Retina (tissue), 1 donor: ENCODE measurements at regions not wholly inside any gene's neighbourhood (a gene's known extent, or its start where the extent isn't known, plus 50 kb on each side); places are given as distances from the start of the nearest gene placed in this dataset.

Source experiments
- DNase-seq: peaks from one replicate; pipeline ENCODE4 v3.0.0-alpha.2; 2016

DNA sequence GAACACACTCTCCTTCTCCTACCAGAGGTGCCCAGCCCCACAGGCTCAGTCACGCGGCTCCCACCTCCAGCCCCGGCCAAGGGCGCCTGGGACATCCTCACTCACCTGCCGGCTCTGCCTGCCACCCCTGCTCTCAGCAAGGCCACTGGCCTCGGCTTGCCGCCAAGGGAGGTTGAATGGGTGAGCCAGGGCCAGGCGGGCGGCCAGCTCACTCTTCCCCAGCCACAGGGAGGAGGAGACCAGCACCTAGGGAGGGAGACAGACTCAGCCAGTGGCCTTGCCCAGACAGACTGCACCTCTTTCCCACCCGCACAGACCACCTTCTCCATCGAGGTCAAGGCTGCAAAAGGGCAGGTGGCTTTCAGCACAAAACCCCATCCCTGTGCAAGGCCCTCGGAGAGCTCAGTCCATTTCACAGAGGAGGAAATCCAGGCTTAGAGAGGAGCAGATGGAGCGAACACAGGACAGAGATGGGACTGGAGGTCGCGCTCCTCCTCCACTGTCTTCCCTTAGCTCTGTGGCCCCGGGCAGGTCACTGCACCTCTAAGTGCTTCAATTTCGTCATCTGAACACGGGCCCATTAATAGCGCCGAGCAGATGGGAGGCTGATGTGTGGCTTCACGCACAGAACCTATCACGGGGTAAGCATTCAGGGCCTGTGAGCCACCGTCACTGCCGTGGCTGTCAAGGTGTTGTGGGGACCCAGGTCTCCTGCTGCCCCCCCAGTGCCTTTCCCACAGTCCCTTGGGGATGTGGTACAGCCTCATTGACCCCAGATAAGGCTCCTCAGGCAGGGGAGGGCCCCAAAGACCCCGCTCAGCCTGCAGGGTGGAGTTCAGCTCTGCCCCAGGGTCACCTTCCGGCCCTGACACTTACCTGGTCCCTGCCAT, 56.1 kb downstream of the RMI2 start:
- no peak for DNase-seq

DNA sequence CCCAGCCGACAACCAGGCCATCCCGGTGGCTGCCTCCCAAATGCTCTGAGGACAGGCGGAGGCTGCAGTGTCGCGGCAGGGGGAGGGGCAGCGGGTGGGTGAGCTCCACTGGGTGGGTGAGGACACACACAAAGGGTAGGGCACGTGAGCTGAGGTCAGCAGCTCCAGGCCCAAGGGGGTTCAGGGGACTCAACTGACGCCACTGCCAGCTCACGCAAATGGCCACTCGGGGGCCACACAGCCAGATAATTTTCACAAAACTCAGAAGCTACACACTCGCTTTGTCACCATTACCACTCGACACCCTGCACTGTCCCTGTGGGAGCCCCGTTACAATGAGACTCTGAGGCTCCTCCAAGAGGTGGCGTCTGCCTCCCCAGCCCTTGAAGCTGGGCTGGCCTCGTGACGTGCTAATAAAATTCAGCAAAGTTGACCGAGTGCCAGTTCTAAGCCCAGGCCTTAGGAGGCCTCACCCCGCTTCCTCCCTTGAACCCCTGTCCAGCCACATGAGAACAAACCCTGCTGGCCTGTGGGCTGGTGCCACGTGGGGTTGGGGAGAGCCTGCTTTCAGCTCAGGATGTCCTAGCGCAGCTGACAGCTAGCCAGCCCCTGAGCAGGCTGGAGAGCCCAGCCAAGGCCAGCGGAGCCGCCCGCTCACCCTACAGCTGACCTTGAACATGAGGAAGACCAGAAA, 56.9 kb downstream of the RMI2 start:
- no peak for DNase-seq

GRCh38 chr16:11402745-11403533, 57.7 kb downstream of the RMI2 start:
- no peak for DNase-seq

GRCh38 chr16:11403534-11403795, 58.2 kb downstream of the RMI2 start:
- DNase-seq: no peak

DNA sequence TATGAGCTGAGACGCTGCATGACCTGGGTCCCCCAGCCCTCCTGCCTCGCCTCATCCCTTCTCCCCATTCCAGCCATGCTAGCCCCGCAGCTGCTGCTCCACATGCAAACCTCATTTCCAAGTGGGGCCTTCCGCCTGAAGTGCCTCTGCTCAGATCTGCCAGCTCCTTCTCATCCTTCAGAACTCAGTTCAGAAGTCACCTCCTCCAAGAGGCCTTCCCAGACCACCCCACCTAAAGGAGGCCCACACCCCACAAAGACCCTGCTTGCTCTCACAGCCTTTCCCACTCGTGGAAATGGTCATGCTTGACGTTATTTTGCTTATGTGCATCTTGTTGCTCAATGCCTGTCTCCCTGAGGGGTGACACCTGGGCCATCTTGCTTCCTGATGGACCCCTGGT, 58.7 kb downstream of the RMI2 start:
- no peak for DNase-seq

DNA sequence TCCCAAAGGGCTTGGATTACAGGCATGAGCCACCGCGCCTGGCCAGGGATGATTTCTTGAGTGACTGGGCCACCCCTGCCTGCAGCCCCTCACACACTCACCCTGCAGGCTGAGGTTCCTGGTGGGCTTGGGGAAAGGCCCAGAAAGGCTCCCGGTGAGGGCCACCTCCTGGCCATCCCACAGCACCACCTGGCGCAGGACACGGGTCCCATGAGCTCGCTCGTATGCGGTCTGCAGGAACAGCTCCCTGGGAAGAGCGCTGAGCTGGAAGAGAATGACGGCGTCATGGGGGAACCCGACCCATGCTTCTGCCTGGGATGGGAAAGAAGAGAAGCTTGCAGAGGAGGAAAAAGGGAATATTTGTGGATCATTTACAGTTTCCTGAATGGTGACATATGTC, 59.3 kb downstream of the RMI2 start:
- DNase-seq: no peak

DNA sequence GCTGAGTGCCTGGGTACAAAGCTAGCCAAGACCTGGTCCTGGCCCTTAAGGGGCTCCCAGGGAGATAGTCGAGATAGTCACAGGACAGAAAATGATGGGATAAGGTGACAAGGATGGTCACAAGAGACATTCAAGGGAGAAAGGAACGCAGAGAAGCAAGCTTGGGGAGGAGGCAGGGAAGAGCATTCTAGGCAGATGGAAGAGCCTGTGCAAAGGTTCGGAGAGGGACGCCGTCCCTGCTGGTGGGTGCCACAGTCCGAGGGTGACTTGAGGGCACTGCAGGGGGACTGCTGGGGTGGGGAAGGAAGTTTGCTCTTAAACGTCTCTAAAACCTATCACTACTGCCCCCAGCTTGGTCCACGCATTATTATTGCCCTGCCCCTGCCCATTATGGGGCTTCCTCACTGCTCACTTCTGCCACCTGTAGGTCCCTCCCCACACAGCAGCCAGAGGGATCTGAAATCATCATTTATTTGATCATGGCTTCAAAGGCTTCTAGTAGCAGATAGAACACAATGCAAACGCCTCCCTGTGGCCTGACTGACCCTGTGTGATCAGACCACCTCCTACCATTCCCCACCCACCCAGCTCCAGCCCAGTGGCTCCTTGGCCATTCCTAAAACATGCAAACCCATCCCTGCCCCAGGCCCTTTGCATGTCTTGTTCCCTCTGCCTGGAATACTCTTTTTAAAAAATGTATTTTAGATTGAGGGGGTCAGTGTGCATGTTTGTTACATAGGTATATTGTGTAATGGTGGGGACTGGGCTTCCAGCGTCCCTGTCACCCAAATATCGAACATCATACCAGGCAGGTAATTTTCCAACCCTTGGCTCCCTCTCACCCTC, 60.3 kb downstream of the RMI2 start:
- no peak for DNase-seq

DNA sequence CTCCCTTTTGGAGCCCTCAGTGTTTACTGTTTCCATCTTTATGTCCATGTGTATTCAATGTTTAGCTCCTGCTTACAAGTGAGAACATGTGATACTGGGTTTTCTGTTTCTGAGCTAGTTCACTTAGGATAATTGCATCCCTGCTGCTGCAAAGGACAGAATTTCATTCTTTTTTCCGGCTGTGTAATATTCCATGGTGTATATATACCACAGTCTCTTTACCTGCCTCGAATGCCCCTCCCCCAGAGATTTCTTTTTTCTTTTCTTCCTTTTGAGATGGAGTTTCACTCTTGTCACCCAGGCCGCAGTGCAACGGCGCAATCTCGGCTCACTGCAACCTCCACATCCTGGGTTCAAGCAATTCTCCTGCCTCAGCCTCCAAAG, 60.9 kb downstream of the RMI2 start:
- DNase-seq: no peak

GRCh38 chr16:11407047-11407982, 62.1 kb downstream of the RMI2 start:
- peak; percentile 63 for DNase-seq

- DNase-seq: no peak
Measured at GRCh38 chr16:11408216-11408615, 63.0 kb downstream of the RMI2 start.

- DNase-seq: no peak
Measured at GRCh38 chr16:11409398-11409797, 64.1 kb downstream of the RMI2 start.

DNA sequence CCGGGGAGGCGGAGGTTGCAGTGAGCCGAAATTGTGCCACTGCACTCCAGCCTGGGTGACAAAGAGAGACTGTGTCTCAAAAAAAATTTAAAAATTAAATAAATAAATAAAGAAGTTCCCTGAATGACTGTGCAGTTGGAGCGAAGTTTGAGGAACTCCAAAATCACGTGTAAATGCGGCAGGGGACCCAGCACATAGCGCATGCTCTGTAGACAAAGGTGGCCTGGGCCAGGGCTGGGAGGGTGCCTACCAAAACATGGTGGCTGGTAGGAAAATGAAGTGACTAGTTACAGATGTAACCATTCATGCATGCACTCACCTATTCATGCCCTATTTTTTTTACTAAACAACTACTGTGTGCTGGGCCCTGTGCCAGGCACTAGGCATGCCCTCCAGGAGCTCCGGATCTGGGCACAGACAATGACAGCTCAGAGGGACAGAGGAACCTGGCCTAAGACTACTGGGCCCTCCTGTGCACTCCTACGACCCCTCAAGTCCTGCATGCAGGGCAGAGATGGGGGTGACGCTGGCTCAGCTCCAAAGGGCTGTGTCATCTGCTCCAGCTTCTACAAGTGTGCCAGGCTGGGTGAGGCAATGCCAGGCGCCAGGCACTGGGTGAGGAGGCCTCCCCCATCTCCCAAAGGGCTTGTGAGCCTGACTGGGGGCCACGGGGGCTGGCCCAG, 65.3 kb downstream of the RMI2 start:
- no peak for DNase-seq

DNA sequence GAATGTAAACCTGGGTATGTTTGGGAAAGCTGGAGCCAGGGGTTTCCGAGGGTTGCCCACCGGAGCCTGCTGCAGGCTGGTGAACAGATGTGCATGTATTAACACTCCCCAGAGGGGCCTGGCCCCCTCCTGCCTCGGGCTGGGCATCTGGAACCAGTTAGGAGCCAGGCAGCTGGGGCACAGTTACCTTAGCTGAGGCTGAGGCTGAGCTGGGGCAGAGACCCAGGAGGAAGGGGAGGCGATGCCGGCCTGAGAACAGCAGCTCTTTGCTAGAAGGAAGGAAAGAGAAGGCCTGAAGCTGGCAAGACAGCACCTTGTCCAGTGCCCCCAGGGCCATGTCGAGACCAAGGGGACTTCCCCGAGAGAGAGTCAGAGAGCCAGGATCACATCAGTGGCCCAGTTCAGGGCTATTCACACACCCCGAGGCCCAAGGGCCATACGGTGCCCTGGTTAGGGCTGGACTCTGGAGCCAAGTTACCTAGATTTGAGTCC, 65.8 kb downstream of the RMI2 start:
- no peak for DNase-seq

- no peak for DNase-seq
Measured at GRCh38 chr16:11412175-11412904, 67.1 kb downstream of the RMI2 start.

GRCh38 chr16:11412965-11413887, 68.0 kb downstream of the RMI2 start:
- no peak for DNase-seq

GRCh38 chr16:11413907-11414595, 68.8 kb downstream of the RMI2 start:
- DNase-seq: no peak

GRCh38 chr16:11414815-11415775, 69.8 kb downstream of the RMI2 start:
- DNase-seq: no peak
